Type B pancreatic cell (in vitro differentiated cells): ENCODE measurements at regions not wholly inside any gene's neighbourhood (a gene's known extent, or its start where the extent isn't known, plus 50 kb on each side); places are given as distances from the start of the nearest gene placed in this dataset.
A peak's percentile ranks its signal among the peaks of the same experiment; 100 is the strongest.

Source experiments
- DNase-seq: peaks from one replicate; pipeline ENCODE4 v3.0.0; 2021; ENCODE audit warnings: mixed read lengths; ENCODE audit not compliant: unreplicated experiment; ENCODE audit errors: extremely low spot score
- H3K27ac Mint-ChIP-seq: 2 replicates; pipeline ENCODE4 v1.8.0; 2021; ENCODE audit warnings: mild to moderate bottlenecking, mixed read lengths
- H3K27me3 Mint-ChIP-seq: 2 replicates; pipeline ENCODE4 v1.8.0; 2021; ENCODE audit warnings: mixed read lengths
- H3K36me3 Mint-ChIP-seq: 2 replicates; pipeline ENCODE4 v1.8.0; 2021; ENCODE audit warnings: mixed read lengths
- H3K4me1 Mint-ChIP-seq: one replicate; pipeline ENCODE4 v1.8.0; 2021; ENCODE audit warnings: mixed read lengths; ENCODE audit not compliant: unreplicated experiment
- H3K4me3 Mint-ChIP-seq: 2 replicates; pipeline ENCODE4 v1.8.0; 2021; ENCODE audit warnings: mild to moderate bottlenecking, mixed read lengths
- H3K9me3 Mint-ChIP-seq: 2 replicates; pipeline ENCODE4 v1.8.0; 2021; ENCODE audit warnings: mixed read lengths
- TF ChIP-seq, protein P1 (sequence below): fragments of 200-600 bp; sonication (generic); conservative IDR thresholded peaks from 2 replicates; pipeline ENCODE4 v1.5.0; 2021; ENCODE audit warnings: antibody characterized with exemption, mild to moderate bottlenecking

DNA sequence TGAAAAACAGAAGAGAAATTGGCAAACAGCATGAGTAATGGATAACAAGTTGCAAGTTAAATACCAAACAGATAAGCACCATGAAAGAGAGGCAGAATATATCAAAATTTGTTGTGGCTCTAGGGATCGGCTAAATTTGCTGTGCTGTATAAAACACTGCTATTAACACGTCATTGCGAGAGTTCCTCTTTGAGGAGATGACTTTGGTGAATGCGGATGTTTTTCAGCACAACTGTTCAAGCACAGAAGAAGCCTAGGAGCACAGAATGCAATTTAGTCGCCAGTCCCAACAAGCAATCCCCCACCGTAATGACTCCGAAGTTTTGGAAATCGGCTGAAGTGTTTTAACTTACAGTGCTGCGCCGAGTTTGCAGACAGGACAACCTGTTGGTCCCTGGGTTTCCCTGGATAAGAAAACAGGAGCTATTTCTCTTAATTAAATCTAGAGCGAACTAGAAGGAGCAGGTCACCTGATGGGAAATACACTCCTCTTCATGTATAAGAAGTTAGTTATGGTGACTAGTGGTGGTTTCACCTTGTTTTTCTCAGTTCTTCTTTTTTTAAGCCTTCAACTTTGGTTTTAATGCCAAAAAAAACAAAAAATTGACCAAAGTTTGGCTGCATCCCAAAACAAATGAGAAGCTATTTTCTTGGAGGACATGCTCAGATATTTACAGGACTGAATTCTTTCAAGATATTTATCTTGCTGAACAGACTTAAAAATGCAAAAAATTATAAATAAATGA is 454.1 kb upstream of the SALL3 start:
- Mint-ChIP-seq H3K4me3 (no peak overlapping the region), H3K27me3 (peaks cover 7% of the 10 kb centered on the region), H3K27ac (no peak overlapping the region), H3K4me1 (peaks cover 18% of the 10 kb centered on the region), H3K9me3 (no peaks in the 10 kb centered on the region), H3K36me3 (no peaks in the 10 kb centered on the region)
- TF ChIP-seq, protein P1, sequence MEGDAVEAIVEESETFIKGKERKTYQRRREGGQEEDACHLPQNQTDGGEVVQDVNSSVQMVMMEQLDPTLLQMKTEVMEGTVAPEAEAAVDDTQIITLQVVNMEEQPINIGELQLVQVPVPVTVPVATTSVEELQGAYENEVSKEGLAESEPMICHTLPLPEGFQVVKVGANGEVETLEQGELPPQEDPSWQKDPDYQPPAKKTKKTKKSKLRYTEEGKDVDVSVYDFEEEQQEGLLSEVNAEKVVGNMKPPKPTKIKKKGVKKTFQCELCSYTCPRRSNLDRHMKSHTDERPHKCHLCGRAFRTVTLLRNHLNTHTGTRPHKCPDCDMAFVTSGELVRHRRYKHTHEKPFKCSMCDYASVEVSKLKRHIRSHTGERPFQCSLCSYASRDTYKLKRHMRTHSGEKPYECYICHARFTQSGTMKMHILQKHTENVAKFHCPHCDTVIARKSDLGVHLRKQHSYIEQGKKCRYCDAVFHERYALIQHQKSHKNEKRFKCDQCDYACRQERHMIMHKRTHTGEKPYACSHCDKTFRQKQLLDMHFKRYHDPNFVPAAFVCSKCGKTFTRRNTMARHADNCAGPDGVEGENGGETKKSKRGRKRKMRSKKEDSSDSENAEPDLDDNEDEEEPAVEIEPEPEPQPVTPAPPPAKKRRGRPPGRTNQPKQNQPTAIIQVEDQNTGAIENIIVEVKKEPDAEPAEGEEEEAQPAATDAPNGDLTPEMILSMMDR, result no peak
- no peak for DNase-seq

DNA sequence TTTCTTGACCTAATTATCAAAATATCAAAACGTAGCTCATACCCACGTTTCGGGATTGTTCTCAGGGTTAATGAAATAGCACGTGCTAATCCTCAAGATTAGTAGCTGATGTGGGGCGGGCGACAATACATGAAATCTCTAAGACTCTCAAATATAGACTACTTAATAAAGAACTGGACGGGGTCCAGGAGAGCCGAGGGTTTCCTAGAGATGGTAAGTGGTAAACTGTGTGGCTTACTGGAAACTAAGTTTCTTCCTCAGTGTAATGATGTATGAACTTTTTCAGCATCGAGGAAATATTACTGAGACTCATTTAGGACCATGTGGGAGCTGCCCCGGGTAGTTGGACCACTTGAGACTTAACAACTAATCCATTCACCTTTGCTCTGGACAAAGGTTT is 453.3 kb upstream of the SALL3 start:
- TF ChIP-seq, protein P1, result no peak
- no peak overlapping the region for H3K27ac Mint-ChIP-seq

DNA sequence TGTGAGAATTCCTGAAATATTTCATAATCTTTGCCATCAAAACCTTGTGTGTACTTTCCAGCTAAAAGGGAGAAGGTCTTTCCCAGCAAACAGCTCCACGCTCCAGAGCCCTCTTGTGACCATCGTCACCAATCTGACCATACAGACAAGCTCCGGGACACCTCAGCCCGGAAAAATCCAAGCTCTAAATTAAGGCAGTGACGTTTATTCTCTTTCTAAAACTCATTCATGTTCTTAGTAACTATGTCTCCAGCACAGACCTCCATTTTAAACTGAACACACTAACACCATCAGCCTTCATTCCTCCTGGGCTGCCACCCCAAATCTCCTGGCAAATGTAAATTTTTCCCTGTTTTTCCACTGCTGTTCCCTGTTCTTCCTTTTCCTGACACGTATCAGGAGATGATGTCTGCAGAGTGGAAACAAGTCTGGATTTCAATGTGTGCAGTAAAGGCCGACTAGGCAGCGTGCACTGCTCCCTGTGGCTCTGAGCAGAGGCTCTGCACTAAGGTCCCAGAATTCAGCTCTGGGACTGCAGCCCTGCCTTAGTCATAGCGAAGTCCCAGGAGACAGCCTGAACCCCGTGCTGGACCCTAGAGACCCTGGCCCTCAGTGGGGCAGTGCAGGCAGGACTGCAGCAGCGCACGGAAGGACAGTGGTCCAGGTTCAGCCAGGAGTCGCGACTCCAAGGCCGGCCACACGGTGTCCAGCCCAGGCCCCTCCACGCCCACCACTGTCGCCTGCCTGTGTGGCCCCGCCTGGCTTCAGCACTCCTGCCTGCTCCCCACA is 452.5 kb upstream of the SALL3 start:
- Mint-ChIP-seq H3K36me3 (no peaks in the 10 kb centered on the region), H3K9me3 (no peaks in the 10 kb centered on the region), H3K4me3 (no peak overlapping the region), H3K27ac (no peak overlapping the region), H3K4me1 (peaks cover 18% of the 10 kb centered on the region), H3K27me3 (peaks cover 8% of the 10 kb centered on the region)
- peak; percentile 61 for DNase-seq
- TF ChIP-seq, protein P1, result no peak

More for the DNA sequence above, 453.3 kb upstream of the SALL3 start:
- Mint-ChIP-seq H3K4me3 (no peak overlapping the region), H3K27me3 (peaks cover 8% of the 10 kb centered on the region), H3K4me1 (peaks cover 18% of the 10 kb centered on the region), H3K9me3 (no peaks in the 10 kb centered on the region), H3K36me3 (no peaks in the 10 kb centered on the region)
- no peak for DNase-seq

DNA sequence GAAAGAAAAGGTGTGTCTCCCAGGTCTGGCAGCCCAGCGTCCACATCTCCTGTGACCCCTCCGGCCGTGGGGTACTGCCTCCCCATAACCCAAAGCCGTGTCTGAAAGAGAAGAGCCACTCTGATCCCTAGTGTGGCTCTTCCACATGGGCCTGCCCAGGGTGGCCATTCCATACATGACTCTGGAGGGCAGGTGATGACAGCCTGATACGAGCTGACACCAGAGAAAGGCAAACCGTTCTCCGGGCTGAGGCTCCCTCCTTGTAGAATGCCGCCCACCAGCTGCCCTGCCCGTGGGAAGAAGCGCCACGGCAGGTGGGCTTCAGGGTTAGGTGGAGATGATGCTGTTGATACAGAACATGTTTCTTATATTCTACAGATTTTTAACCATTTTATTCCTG is 451.6 kb upstream of the SALL3 start:
- H3K4me3 Mint-ChIP-seq, result no peak overlapping the region
- peaks cover 18% of the 10 kb centered on the region for H3K4me1 Mint-ChIP-seq
- DNase-seq, result peak; percentile 42
- H3K9me3 Mint-ChIP-seq, result no peaks in the 10 kb centered on the region
- H3K36me3 Mint-ChIP-seq, result no peaks in the 10 kb centered on the region
- peaks cover 8% of the 10 kb centered on the region for H3K27me3 Mint-ChIP-seq
- no peak overlapping the region for H3K27ac Mint-ChIP-seq
- TF ChIP-seq, protein P1, result no peak

DNA sequence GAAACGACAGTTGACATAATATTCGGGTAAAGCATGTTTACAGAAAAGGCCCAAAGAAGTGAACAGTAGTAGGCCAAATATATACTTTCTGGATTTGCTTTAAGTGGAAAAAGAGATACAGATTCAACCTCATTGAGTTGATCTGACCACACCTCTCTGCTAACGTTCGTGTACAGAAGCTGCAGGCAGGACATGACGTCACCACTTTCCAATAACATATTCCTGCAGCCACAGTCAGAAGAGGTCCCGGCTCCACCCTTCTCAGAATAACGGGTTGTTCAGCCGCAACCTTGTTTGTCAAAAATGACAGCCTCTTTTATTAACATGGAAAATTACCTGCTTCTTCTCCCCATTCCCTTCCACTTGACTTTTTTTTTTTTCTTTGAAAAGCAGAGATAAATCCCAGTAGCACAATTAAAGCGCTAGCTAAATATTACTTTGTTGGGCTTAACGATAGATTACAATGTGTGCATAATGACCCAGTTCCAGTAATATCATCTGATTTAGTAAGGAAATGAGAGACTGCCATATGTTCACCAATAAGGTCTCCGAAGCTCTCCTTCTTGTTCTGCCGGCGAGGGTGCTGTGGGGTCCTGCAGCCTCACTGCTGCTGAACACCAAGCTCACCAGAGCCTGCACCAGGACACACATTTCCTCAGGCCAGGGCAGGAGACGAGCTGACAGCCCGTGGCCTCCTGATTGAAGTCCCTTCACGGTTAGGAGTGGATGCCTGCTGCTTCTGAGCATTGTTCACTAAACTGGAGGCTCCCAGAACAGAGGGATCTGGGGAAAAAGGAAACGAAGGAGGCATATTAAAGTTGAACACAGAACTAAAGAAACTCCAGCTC is 451.0 kb upstream of the SALL3 start:
- peak; percentile 51 for DNase-seq
- Mint-ChIP-seq H3K4me1 (peaks cover 18% of the 10 kb centered on the region), H3K4me3 (peak overlapping the region; percentile 56), H3K36me3 (no peaks in the 10 kb centered on the region), H3K27me3 (peaks cover 8% of the 10 kb centered on the region), H3K27ac (no peak overlapping the region), H3K9me3 (no peaks in the 10 kb centered on the region)
- TF ChIP-seq, protein P1, result no peak
